HG02981 (cell line): ENCODE measurements at regions not wholly inside any gene's neighbourhood (a gene's known extent, or its start where the extent isn't known, plus 50 kb on each side); places are given as distances from the start of the nearest gene placed in this dataset.

Experiments used
- ATAC-seq: cut with Tn5 transposase; IDR thresholded peaks from one replicate; pipeline ENCODE4 v1.9.1; 2021; ENCODE audit warnings: mild to moderate bottlenecking, moderate library complexity; ENCODE audit not compliant: unreplicated experiment

DNA sequence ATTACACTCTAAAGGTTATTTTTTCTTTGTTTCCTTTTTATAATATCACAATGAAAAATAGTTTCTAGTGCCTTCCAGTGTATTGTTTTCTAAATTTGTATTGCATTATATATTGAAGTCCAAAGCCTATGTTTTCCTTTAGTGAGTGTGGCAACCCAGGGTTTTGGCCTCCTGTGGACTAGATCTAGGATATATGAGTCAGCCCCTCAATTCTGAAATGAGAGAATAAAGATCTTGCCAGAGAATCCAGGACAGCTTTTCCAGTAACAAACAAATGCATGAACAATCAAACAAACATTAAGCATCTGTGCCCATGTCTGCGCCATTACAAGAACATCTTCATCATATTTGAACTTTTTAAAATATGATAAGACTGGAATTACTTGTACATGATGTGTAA is 70.7 kb upstream of the SSTR1 start:
- no peak for ATAC-seq

DNA sequence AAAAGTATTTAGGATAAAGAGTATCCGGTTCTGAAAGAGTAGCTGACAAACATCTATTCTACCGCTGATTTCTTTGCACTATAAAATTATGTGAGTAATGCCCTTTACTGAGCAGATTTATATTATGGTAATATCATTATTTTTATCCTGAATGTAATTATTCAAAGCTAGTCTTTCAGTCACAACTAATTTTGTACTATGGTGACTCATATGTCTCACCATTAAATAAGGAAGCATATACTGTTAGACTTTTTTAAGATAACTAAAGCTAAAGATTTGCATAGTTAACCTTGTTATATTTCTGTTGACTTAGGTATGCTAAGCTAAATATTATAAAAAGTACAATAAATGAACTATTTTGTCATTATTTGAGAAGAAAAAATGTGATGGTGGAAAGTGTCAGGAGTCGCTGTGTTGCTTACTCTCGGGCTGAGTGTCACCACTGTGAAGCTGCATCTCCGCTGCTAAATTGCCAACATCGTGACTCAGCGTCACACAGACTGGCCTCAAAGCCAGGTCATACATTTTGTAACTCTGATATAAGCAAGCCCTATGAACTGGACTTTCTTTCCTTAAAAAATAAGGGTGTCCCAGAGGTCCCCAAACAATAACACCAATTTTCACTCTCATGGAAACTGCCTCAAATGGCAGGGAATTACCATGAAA is 69.1 kb upstream of the SSTR1 start:
- no peak for ATAC-seq

DNA sequence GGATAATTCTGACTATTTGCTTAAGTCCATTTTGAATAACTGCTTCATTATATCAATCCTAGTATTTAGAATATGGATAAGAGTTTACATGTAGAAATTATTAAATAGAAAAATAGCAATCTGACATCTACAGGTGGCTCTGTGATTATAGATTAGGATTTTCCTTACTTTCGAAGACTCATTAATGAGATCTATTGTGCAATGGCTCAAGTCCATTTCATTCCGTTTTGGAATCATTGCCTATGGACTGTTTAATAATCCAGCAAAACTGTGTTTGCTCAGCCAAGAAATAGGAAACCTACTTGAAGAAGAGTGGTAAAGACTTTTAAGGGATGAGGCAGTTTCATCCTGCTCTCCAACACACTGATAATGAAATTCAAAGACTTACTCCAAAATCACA is 67.8 kb upstream of the SSTR1 start:
- ATAC-seq, result no peak

DNA sequence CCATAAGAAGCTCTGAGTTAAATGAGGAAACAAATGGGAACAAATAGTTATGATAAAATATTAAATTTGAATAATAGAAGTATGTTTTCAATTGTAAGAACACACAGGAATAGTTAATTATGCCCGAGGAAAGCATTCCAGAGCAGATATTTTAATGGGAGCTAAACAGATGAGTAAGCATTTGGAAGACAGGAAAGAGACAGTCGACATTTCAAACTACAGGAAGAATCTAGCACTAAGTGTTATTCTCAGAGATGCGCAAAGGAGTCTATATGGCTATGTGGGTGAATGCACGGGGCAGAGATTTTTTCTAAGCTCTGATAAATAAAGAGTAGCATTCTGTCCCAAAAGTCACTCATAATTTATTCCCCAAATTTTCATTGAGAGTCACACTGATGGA is 64.5 kb upstream of the SSTR1 start:
- ATAC-seq, result no peak

DNA sequence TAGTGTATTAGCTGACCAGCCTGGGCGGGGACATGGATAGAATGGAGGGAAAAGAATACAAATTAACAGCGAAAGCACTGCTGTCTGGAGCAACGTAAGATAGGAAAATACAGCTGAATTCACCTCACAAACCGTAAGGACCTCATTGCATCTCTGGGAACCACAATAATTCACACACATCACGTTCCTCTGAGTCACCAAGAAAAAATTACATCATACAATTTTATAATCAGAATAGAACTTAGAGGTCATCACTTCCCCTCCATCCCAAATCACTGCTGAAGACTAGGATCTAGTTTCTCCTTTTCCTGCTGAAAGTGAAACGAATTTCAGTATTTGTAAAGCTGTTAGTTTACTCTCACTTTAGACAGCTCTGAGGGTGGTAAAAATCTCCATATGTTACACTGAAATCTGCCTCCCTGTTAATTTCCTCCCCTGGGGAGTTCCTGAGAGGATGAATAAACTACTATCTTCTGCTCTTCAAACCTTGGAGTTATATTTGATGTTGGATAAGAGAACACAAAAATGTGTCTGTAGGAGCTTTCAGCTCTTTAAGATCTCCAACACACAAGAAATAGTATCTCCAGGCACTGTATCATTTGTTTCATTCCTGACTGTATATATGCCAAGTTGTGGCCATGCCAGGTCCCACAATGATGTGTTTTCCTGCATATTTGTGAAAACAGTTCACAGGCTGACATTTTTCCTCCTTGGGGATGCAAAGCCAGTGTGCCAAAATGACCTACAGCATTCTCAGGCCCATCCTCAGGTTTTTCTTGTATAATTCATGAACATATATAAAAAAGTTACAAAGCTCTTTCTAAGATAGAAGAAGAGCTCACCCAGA is 63.8 kb upstream of the SSTR1 start:
- ATAC-seq, result no peak

DNA sequence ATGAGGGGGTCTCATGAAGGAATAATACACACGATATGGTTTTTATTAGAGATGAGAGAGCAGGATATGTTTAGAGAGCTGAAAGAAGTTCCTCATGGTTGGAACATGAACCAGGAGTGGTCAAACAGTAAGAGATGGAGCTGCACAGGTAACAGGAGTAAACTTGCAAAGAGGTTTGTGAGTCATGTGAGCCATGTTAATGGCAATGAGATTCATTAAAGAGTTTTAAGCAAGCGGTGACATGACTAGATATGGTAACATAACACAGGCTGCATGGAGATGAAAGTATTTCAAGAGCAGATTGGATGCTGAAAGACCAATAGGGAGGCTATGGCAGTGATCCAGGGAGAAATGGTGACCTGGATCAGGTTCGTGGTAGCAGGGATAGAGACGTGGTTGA is 62.6 kb upstream of the SSTR1 start:
- ATAC-seq, result no peak

DNA sequence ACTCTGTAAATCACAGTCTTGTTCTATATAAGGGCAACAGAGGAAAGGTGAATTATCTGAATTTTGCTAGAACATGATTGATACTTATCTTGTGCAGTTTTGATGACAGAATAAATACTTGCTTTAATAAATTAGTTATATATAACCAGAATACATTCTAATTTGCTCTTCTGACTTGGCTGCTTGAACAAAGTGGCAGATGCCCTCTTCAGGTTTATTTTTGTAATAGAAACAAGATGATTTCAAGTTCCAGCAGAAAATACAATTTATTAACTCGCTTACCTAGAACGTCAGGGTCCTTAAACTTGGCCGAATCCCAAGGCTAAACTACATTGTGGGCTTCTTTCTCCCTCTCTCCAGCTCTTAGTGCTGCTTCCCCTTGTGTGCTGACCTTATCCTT is 57.6 kb upstream of the SSTR1 start:
- ATAC-seq, result no peak
